H1 (cell line): ENCODE measurements at regions not wholly inside any gene's neighbourhood (a gene's known extent, or its start where the extent isn't known, plus 50 kb on each side); places are given as distances from the start of the nearest gene placed in this dataset.

ENCODE experiments used
- CTCF ChIA-PET: fragments of 300-600 bp; sonication (Branson Sonifier 250); formaldehyde crosslinking; loops from one replicate; lab custom pipeline; 2021; ENCODE audit not compliant: partially characterized antibody; lab: Charles Lee
- POLR2A ChIA-PET: fragments of 300-600 bp; sonication (Branson Sonifier 250); formaldehyde crosslinking; loops from one replicate; lab custom pipeline; 2021; ENCODE audit warnings: inconsistent platforms; ENCODE audit not compliant: partially characterized antibody; lab: Charles Lee
- DNase-seq, 2 experiments: peaks; one replicate each; pipeline versions ENCODE4 v3.0.0 to v3.0.0-alpha.2; 2010 to 2022; ENCODE audit warnings: low spot score in 2 of 2, low read depth in 1 of 2, mixed read lengths in 1 of 2
- FAIRE-seq: peaks from 2 replicates; lab custom pipeline; 2011; peaks lifted over from hg19 to GRCh38; lab: Jason Lieb, UNC
- H2AFZ ChIP-seq: 2 replicates; pipeline ENCODE4 v1.8.1; 2012; ENCODE audit warnings: low read length, inconsistent platforms
- H2AK5ac ChIP-seq: 2 replicates; pipeline ENCODE4 v1.6.1; 2013; ENCODE audit warnings: low read depth, low read length
- H2BK120ac ChIP-seq: replicated peaks from 2 replicates; pipeline ENCODE3; 2013; ENCODE audit warnings: low read depth, low read length, inconsistent platforms
- H2BK12ac ChIP-seq: 2 replicates; pipeline ENCODE4 v1.6.1; 2013; ENCODE audit warnings: low read depth, low read length
- H2BK15ac ChIP-seq: 2 replicates; pipeline ENCODE4 v1.6.1; 2013; ENCODE audit warnings: low read length
- H2BK20ac ChIP-seq: 2 replicates; pipeline ENCODE4 v1.6.1; 2013; ENCODE audit warnings: low read length
- H2BK5ac ChIP-seq: 2 replicates; pipeline ENCODE4 v1.6.1; 2013; ENCODE audit warnings: low read depth, low read length
- H3K14ac ChIP-seq: 2 replicates; pipeline ENCODE4 v1.6.1; 2013; ENCODE audit warnings: inconsistent platforms; ENCODE audit not compliant: insufficient read length
- H3K18ac ChIP-seq: 2 replicates; pipeline ENCODE4 v1.6.1; 2013; ENCODE audit warnings: low read length; ENCODE audit errors: extremely low read depth
- H3K23ac ChIP-seq: 2 replicates; pipeline ENCODE4 v1.6.1; 2013; ENCODE audit warnings: inconsistent platforms; ENCODE audit not compliant: insufficient read length
- H3K23me2 ChIP-seq: 2 replicates; pipeline ENCODE4 v1.6.1; 2013; ENCODE audit warnings: low read depth, low read length
- H3K27ac ChIP-seq: 2 replicates; pipeline ENCODE4 v1.6.1; 2011; ENCODE audit warnings: low read depth, low read length, inconsistent platforms
- H3K27me3 ChIP-seq, 4 experiments: replicated peaks in 1 of 4; 1 replicate in 1 of 4; 2 replicates in 3 of 4; pipeline versions ENCODE4 v1.6.1 to v1.8.1; 2011 to 2013; ENCODE audit warnings: low read length in 3 of 4, mild to moderate bottlenecking in 3 of 4, inconsistent platforms in 2 of 4, mixed read lengths in 2 of 4, moderate library complexity in 1 of 4; ENCODE audit not compliant: control insufficient read depth in 3 of 4, insufficient read depth in 3 of 4; ENCODE audit errors: extremely low read depth in 1 of 4
- H3K36me3 ChIP-seq, 4 experiments: 2 replicates each; pipeline versions ENCODE4 v1.6.1 to v1.8.1; 2011 to 2013; ENCODE audit warnings: mild to moderate bottlenecking in 4 of 4, low read length in 3 of 4, moderate library complexity in 2 of 4, control low read depth in 1 of 4, inconsistent platforms in 1 of 4; ENCODE audit not compliant: insufficient read depth in 4 of 4, control insufficient read depth in 2 of 4
- H3K4ac ChIP-seq: replicated peaks from 2 replicates; pipeline ENCODE3; 2013; ENCODE audit warnings: low read length, low read depth, mixed read lengths, inconsistent platforms; ENCODE audit not compliant: insufficient read length
- H3K4me1 ChIP-seq, 4 experiments: replicated peaks in 1 of 4; 1 replicate in 1 of 4; 2 replicates in 3 of 4; pipeline versions ENCODE4 v1.6.1 to v1.8.1; 2011 to 2013; ENCODE audit warnings: low read length in 3 of 4, inconsistent platforms in 2 of 4, mixed read lengths in 1 of 4; ENCODE audit not compliant: insufficient read depth in 4 of 4, control insufficient read depth in 3 of 4
- H3K4me2 ChIP-seq, 2 experiments: 2 replicates each; pipeline versions ENCODE4 v1.6.1 to v1.8.1; 2011 to 2013; ENCODE audit warnings: low read depth in 2 of 2, low read length in 2 of 2, control low read depth in 1 of 2, inconsistent platforms in 1 of 2, mild to moderate bottlenecking in 1 of 2; ENCODE audit not compliant: insufficient read depth in 1 of 2
- H3K4me3 ChIP-seq, 4 experiments: fragments of 200-600, 300-600 bp in 1 of 4; sonication (generic), shearing (Covaris generic), sonication (Bioruptor Twin) in 1 of 4; 2 replicates each; pipeline versions ENCODE4 v1.5.1 to v1.8.1; 2011 to 2016; ENCODE audit warnings: low read length in 4 of 4, low read depth in 3 of 4, control low read depth in 2 of 4, inconsistent platforms in 2 of 4, mild to moderate bottlenecking in 2 of 4, mixed read lengths in 1 of 4, moderate library complexity in 1 of 4; ENCODE audit not compliant: insufficient read depth in 2 of 4; ENCODE audit errors: extremely low read depth in 1 of 4
- H3K56ac ChIP-seq: replicated peaks from 2 replicates; pipeline ENCODE3; 2013; ENCODE audit warnings: low read depth, mild to moderate bottlenecking, mixed read lengths, low read length, inconsistent platforms; ENCODE audit not compliant: insufficient read length
- H3K79me1 ChIP-seq: 2 replicates; pipeline ENCODE4 v1.6.1; 2013; ENCODE audit warnings: low read depth, low read length, control low read depth
- H3K79me2 ChIP-seq, 2 experiments: 2 replicates each; pipeline versions ENCODE4 v1.6.1 to v1.8.1; 2012 to 2013; ENCODE audit warnings: low read length in 2 of 2, mild to moderate bottlenecking in 2 of 2, inconsistent platforms in 1 of 2; ENCODE audit not compliant: insufficient read depth in 2 of 2, control insufficient read depth in 1 of 2
- H3K9ac ChIP-seq, 4 experiments: replicated peaks in 1 of 4; 1 replicate in 1 of 4; 2 replicates in 3 of 4; pipeline versions ENCODE4 v1.6.1 to v1.8.1; 2011 to 2013; ENCODE audit warnings: low read depth in 3 of 4, low read length in 3 of 4, control low read depth in 2 of 4, mild to moderate bottlenecking in 2 of 4, moderate library complexity in 2 of 4, inconsistent platforms in 1 of 4; ENCODE audit errors: extremely low read depth in 1 of 4
- H3K9me3 ChIP-seq, 2 experiments: 2 replicates each; pipeline versions ENCODE4 v1.6.1 to v1.8.1; 2012 to 2013; ENCODE audit warnings: mild to moderate bottlenecking in 2 of 2, moderate library complexity in 2 of 2, control low read depth in 1 of 2, inconsistent platforms in 1 of 2, low read depth in 1 of 2, low read length in 1 of 2, mixed read lengths in 1 of 2; ENCODE audit not compliant: insufficient read depth in 2 of 2
- H4K20me1 ChIP-seq, 2 experiments: replicated peaks in 1 of 2; 2 replicates each; pipeline versions ENCODE3 to v1.8.1; 2011 to 2013; ENCODE audit warnings: inconsistent platforms in 2 of 2, low read length in 2 of 2, mild to moderate bottlenecking in 1 of 2; ENCODE audit not compliant: insufficient read depth in 2 of 2, control insufficient read depth in 1 of 2
- H4K5ac ChIP-seq: 2 replicates; pipeline ENCODE4 v1.6.1; 2013; ENCODE audit warnings: low read length, low read depth, mixed read lengths, inconsistent platforms; ENCODE audit not compliant: insufficient read length
- H4K8ac ChIP-seq: 2 replicates; pipeline ENCODE4 v1.8.0; 2013; ENCODE audit warnings: mild to moderate bottlenecking, moderate library complexity, low read length, inconsistent platforms; ENCODE audit not compliant: insufficient read depth; ENCODE audit errors: extremely low read depth
- H4K91ac ChIP-seq: replicated peaks from 2 replicates; pipeline ENCODE3; 2013; ENCODE audit warnings: low read length, mixed read lengths, inconsistent platforms; ENCODE audit not compliant: insufficient read length
- CTBP2 ChIP-seq: IDR thresholded peaks from 2 replicates; pipeline ENCODE4 v1.7.0; 2011; ENCODE audit warnings: borderline replicate concordance, mild to moderate bottlenecking, moderate library complexity, mixed read lengths, low read length; ENCODE audit not compliant: insufficient read depth, insufficient read length
- HDAC2 ChIP-seq, 2 experiments: fragments of 300-600 bp in 1 of 2; sonication (generic) in 1 of 2; IDR thresholded peaks; 2 replicates each; pipeline ENCODE4 v1.6.1; 2011 to 2012; ENCODE audit warnings: low read depth in 2 of 2, low read length in 2 of 2, mild to moderate bottlenecking in 2 of 2, moderate library complexity in 2 of 2, borderline replicate concordance in 1 of 2, inconsistent platforms in 1 of 2
- PHF8 ChIP-seq: fragments of 200-600 bp; sonication (generic); conservative IDR thresholded peaks from 2 replicates; pipeline ENCODE4 v1.7.1; 2012; ENCODE audit warnings: low read depth, mild to moderate bottlenecking, inconsistent platforms, low read length, moderate library complexity
- POLR2AphosphoS5 ChIP-seq: IDR thresholded peaks from 2 replicates; pipeline ENCODE4 v1.6.1; 2011; ENCODE audit warnings: low read depth, low read length
- POU5F1 ChIP-seq: IDR thresholded peaks from 2 replicates; pipeline ENCODE4 v1.6.1; 2011; ENCODE audit warnings: low read depth, mild to moderate bottlenecking, low read length, moderate library complexity
- RFX5 ChIP-seq: IDR thresholded peaks from 2 replicates; pipeline ENCODE4 v1.6.1; 2011; ENCODE audit warnings: low read depth, low read length, improper control_type of control experiment, borderline replicate concordance
- SP1 ChIP-seq: IDR thresholded peaks from 2 replicates; pipeline ENCODE4 v1.6.1; 2011; ENCODE audit warnings: low read depth, low read length
- SP4 ChIP-seq: IDR thresholded peaks from 2 replicates; pipeline ENCODE4 v1.6.1; 2012; ENCODE audit warnings: low read length, inconsistent platforms
- TBP ChIP-seq: IDR thresholded peaks from 2 replicates; pipeline ENCODE4 v1.6.1; 2011; ENCODE audit warnings: low read depth, low read length, improper control_type of control experiment
- YY1 ChIP-seq: IDR thresholded peaks from 2 replicates; pipeline ENCODE4 v1.6.1; 2011; ENCODE audit warnings: low read depth, mild to moderate bottlenecking, low read length
- WGBS, 2 experiments: shearing (Covaris generic) in 1 of 2; methylation state at CpG; one replicate each; pipeline versions ENCODE4 v1.1.6 to v1.1.7; 2013 to 2015; ENCODE audit warnings: low lambda C conversion rate in 2 of 2, mixed read lengths in 2 of 2, inconsistent platforms in 1 of 2, low coverage in 1 of 2, missing lambda C conversion rate in 1 of 2; ENCODE audit not compliant: insufficient replicate concordance in 2 of 2, insufficient coverage in 1 of 2, insufficient read length in 1 of 2; ENCODE audit errors: extremely low coverage in 1 of 2, missing lambda C conversion rate in 1 of 2; 5-methylcytosine and 5-hydroxymethylcytosine counted together

DNA sequence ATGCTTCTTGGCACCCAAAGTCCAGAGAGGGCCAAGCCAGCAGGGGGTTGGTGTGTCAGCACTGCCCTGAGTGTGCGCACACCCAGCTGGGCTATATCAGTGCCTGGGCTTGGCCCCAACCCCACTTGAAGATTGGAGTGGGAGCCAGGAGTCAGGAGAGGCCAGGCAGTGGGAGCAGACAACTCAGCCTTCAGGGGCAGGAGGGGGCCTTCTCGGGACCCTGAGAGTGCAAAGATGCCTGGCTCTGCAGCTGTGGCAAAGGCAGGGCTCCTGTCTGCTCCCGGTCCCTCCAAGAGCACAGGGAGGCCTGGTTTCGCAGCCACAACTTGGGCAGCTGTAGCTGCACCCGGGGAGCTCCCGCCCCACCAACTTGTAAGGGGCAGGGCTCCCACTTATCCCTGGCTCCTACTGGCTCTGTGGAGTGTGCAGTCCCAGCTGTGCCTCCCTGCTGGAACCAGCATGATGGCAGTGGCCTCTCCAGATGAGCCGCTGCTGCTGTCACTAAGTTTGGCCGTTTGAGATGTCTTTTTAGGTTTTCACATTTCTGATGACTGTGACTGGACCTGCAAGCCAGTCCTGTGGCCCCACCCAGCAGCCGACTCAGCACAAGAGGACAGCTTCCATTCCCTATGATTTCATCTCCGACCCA, 148.8 kb upstream of the HS6ST1 start:
- WGBS, 2 experiments, result 89% methylated on average over 10 of the region's 10 CpGs; no CpG with 5 or more reads in 1 of the 2 experiments
- no peak for FAIRE-seq
- POLR2A ChIA-PET, result no interaction called here

More for the DNA sequence above, 148.8 kb upstream of the HS6ST1 start:
- Histone ChIP-seq H3K79me1 (no peaks in the 10 kb centered on the region), H3K23me2 (no peaks in the 10 kb centered on the region), H3K27ac (no peak overlapping the region), H3K56ac (no peak overlapping the region), H2AK5ac (no peak overlapping the region), H3K4me2 (no peak overlapping the region), H2BK20ac (no peak overlapping the region), H2BK15ac (no peak overlapping the region), H3K4me1 (no peaks in the 10 kb centered on the region; a peak in 1 of 7 replicates), H3K36me3 (no peaks in the 10 kb centered on the region), H3K4me3 (no peak overlapping the region), H4K20me1 (no peaks in the 10 kb centered on the region), H4K8ac (no peak overlapping the region), H2BK5ac (no peak overlapping the region), H3K4ac (no peak overlapping the region), H3K14ac (no peak overlapping the region), H2BK12ac (no peak overlapping the region), H3K23ac (no peak overlapping the region), H3K9ac (no peak overlapping the region), H3K27me3 (no peaks in the 10 kb centered on the region), H3K18ac (no peak overlapping the region), H2BK120ac (no peak overlapping the region), H3K79me2 (no peaks in the 10 kb centered on the region), H4K5ac (no peak overlapping the region), H4K91ac (no peak overlapping the region), H3K9me3 (peaks cover 22 to 23% of the 10 kb centered on the region in 2 experiments), H2AFZ (no peak overlapping the region)
- TF ChIP-seq PHF8, result no peak
- TF ChIP-seq HDAC2 (IDR thresholded peaks at IDR 0.05; ENCODE audit: borderline replicate concordance in 1 of 2, low read depth in 2 of 2, low read length in 2 of 2), result no peak
- TF ChIP-seq CTBP2, result no peak
- TF ChIP-seq YY1, result no peak
- no peak for TF ChIP-seq TBP
- TF ChIP-seq RFX5, result no peak
- TF ChIP-seq SP4, result no peak
- TF ChIP-seq POU5F1, result no peak
- no peak for TF ChIP-seq SP1
- TF ChIP-seq POLR2AphosphoS5, result no peak
- CTCF ChIA-PET, result interaction anchor here (0.8 to 2.6 kb wide), 8 partner anchors 13 to 162 kb away, joined by 3 to 17 read pairs (median 4); no protein-coding TSS in a partner anchor
- peak in 1 of 2 experiments; percentile 33 for DNase-seq
